Panc1 (cell line): ENCODE measurements at regions not wholly inside any gene's neighbourhood (a gene's known extent, or its start where the extent isn't known, plus 50 kb on each side); places are given as distances from the start of the nearest gene placed in this dataset.

Source experiments
- ATAC-seq: fragments of 200-7000 bp; cut with Tn5 transposase; 2 replicates; pipeline ENCODE4 v1.9.1; 2020; ENCODE audit warnings: mild to moderate bottlenecking, moderate library complexity
- BruUV-seq: library from RNA; stranded (reverse); fragments of 400-500 nt; replicated peaks from 2 replicates; lab custom pipeline; 2021; lab: Mats Ljungman, UMichigan
- CTCF ChIA-PET: fragments of 300-600 bp; sonication (Branson Sonifier 250); formaldehyde crosslinking; loops from one replicate; lab custom pipeline; 2022; ENCODE audit warnings: antibody characterized with exemption; lab: Charles Lee
- POLR2A ChIA-PET: fragments of 300-600 bp; sonication (Branson Sonifier 250); formaldehyde crosslinking; loops from one replicate; lab custom pipeline; 2022; ENCODE audit warnings: antibody characterized with exemption; lab: Charles Lee
- DNase-seq: peaks from one replicate; pipeline ENCODE4 v3.0.0-alpha.2; 2010; ENCODE audit warnings: low read depth, low spot score
- H3K27ac ChIP-seq: 2 replicates; pipeline ENCODE4 v1.5.1; 2011; ENCODE audit warnings: mild to moderate bottlenecking, low read length, inconsistent platforms
- H3K27me3 ChIP-seq: fragments of 200-500 bp; sonication (Bioruptor generic); 2 replicates; pipeline ENCODE4 v1.6.0; 2014; ENCODE audit warnings: low read length, inconsistent platforms; ENCODE audit not compliant: control insufficient read depth, insufficient read depth
- H3K36me3 ChIP-seq: fragments of 200-500 bp; sonication (Bioruptor generic); 2 replicates; pipeline ENCODE4 v1.5.1; 2014; ENCODE audit warnings: inconsistent platforms, mild to moderate bottlenecking, low read length, moderate library complexity; ENCODE audit not compliant: control insufficient read depth, insufficient read depth
- H3K4me1 ChIP-seq: 2 replicates; pipeline ENCODE4 v1.5.1; 2011; ENCODE audit warnings: inconsistent platforms, mild to moderate bottlenecking, low read length, moderate library complexity; ENCODE audit not compliant: control insufficient read depth, insufficient read depth
- H3K4me3 ChIP-seq, 2 experiments: 2 replicates each; pipeline ENCODE4 v1.5.1; 2011 to 2012; ENCODE audit warnings: low read depth in 2 of 2, low read length in 2 of 2, mild to moderate bottlenecking in 2 of 2, inconsistent platforms in 1 of 2, moderate library complexity in 1 of 2
- H3K9me3 ChIP-seq: fragments of 200-500 bp; sonication (Bioruptor generic); 2 replicates; pipeline ENCODE4 v1.5.1; 2014; ENCODE audit warnings: low read depth, mild to moderate bottlenecking, inconsistent platforms, low read length, moderate library complexity; ENCODE audit not compliant: control insufficient read depth, insufficient read depth
- POLR2AphosphoS5 ChIP-seq: IDR thresholded peaks from 2 replicates; pipeline ENCODE4 v1.6.1; 2012; ENCODE audit warnings: mild to moderate bottlenecking, low read depth, low read length, moderate library complexity
- REST ChIP-seq, 2 experiments: IDR thresholded peaks; 2 replicates each; pipeline ENCODE4 v1.6.1; 2011 to 2012; ENCODE audit warnings: low read depth in 2 of 2, control low read depth in 1 of 2, low read length in 1 of 2, mild to moderate bottlenecking in 1 of 2, moderate library complexity in 1 of 2; ENCODE audit not compliant: insufficient read depth in 1 of 2
- SIN3A ChIP-seq: IDR thresholded peaks from 2 replicates; pipeline ENCODE4 v1.6.1; 2012; ENCODE audit warnings: low read depth, mild to moderate bottlenecking, low read length, moderate library complexity, borderline replicate concordance; ENCODE audit not compliant: insufficient read depth
- TCF7L2 ChIP-seq: IDR thresholded peaks from 2 replicates; pipeline ENCODE4 v1.6.1; 2011; ENCODE audit warnings: mild to moderate bottlenecking, low read depth, low read length, inconsistent platforms
- in situ Hi-C: cut with HindIII; loops from 2 replicates; pipeline ENCODE4 v1.10.0; 2016; ENCODE audit warnings: low sequenced_read_pairs, low pct_unique_long_range_greater_than_20kb
- intact Hi-C: fragments of 100-400 bp; cut with micrococcal nuclease; formaldehyde crosslinking; loops from one replicate; pipeline ENCODE4 v1.10.0; 2022; ENCODE audit not compliant: unreplicated experiment

GRCh38 chr12:14264316-14264715 is 101.2 kb upstream of the ATF7IP start:
- TF ChIP-seq TCF7L2 (no peak), POLR2AphosphoS5 (no peak), SIN3A (no peak), REST (IDR thresholded peaks at IDR 0.05; ENCODE audit: insufficient read depth in 1 of 2, low read depth in 2 of 2, low read length in 1 of 2) (peak in 1 of 2 experiments; percentile 58; a peak in 1 of 4 replicates)
- Histone ChIP-seq H3K4me1 (peaks cover 3% of the 10 kb centered on the region; the same call in 1 of the 2 replicates), H3K9me3 (no peaks in the 10 kb centered on the region), H3K27me3 (no peaks in the 10 kb centered on the region), H3K36me3 (no peaks in the 10 kb centered on the region), H3K27ac (no peak overlapping the region), H3K4me3 (no peak overlapping the region)
- ChIA-PET CTCF (no interaction called here), POLR2A (no interaction called here)
- ATAC-seq (no peak), DNase-seq (no peak)
- BruUV-seq, result no TSS peak
- in situ Hi-C loops, result no loop called here
- intact Hi-C loops, result no loop called here

GRCh38 chr12:14264778-14265177 is 100.7 kb upstream of the ATF7IP start:
- POLR2A ChIA-PET, result no interaction called here
- Histone ChIP-seq H3K36me3 (no peaks in the 10 kb centered on the region), H3K27ac (no peak overlapping the region), H3K4me1 (peaks cover 3% of the 10 kb centered on the region; the same call in 1 of the 2 replicates), H3K9me3 (no peaks in the 10 kb centered on the region), H3K4me3 (no peak overlapping the region), H3K27me3 (no peaks in the 10 kb centered on the region)
- intact Hi-C loops (no loop called here), in situ Hi-C loops (no loop called here)
- DNase-seq, result no peak
- CTCF ChIA-PET, result no interaction called here
- BruUV-seq, result no TSS peak
- ATAC-seq, result no peak
- no peak for TF ChIP-seq SIN3A
- TF ChIP-seq REST (IDR thresholded peaks at IDR 0.05; ENCODE audit: insufficient read depth in 1 of 2, low read depth in 2 of 2, low read length in 1 of 2), result no peak

- ATAC-seq, result no peak
- BruUV-seq, result no TSS peak
- intact Hi-C loops (no loop called here), in situ Hi-C loops (no loop called here)
- H3K27ac ChIP-seq, result no peak overlapping the region
- no peak for TF ChIP-seq REST (IDR thresholded peaks at IDR 0.05; ENCODE audit: insufficient read depth in 1 of 2, low read depth in 2 of 2, low read length in 1 of 2)
- POLR2A ChIA-PET, result no interaction called here
- CTCF ChIA-PET, result no interaction called here
- no peaks in the 10 kb centered on the region for H3K36me3 ChIP-seq
- no peaks in the 10 kb centered on the region for H3K27me3 ChIP-seq
- H3K4me3 ChIP-seq, result no peak overlapping the region
- DNase-seq, result no peak
- no peaks in the 10 kb centered on the region for H3K4me1 ChIP-seq
- no peaks in the 10 kb centered on the region for H3K9me3 ChIP-seq
Measured at GRCh38 chr12:14268120-14268515, 97.4 kb upstream of the ATF7IP start.
